Panc1 (cell line): ENCODE measurements at regions not wholly inside any gene's neighbourhood (a gene's known extent, or its start where the extent isn't known, plus 50 kb on each side); places are given as distances from the start of the nearest gene placed in this dataset.
"Not testable (repeated sequence)": the region's sequence is repeated elsewhere in the genome, so short reads cannot be mapped to it uniquely, and the experiment has no call there.

Source experiments
- ATAC-seq: fragments of 200-7000 bp; cut with Tn5 transposase; 2 replicates; pipeline ENCODE4 v1.9.1; 2020; ENCODE audit warnings: mild to moderate bottlenecking, moderate library complexity
- BruUV-seq: library from RNA; stranded (reverse); fragments of 400-500 nt; replicated peaks from 2 replicates; lab custom pipeline; 2021; lab: Mats Ljungman, UMichigan
- CTCF ChIA-PET: fragments of 300-600 bp; sonication (Branson Sonifier 250); formaldehyde crosslinking; loops from one replicate; lab custom pipeline; 2022; ENCODE audit warnings: antibody characterized with exemption; lab: Charles Lee
- POLR2A ChIA-PET: fragments of 300-600 bp; sonication (Branson Sonifier 250); formaldehyde crosslinking; loops from one replicate; lab custom pipeline; 2022; ENCODE audit warnings: antibody characterized with exemption; lab: Charles Lee
- DNase-seq: peaks from one replicate; pipeline ENCODE4 v3.0.0-alpha.2; 2010; ENCODE audit warnings: low read depth, low spot score
- H3K27ac ChIP-seq: 2 replicates; pipeline ENCODE4 v1.5.1; 2011; ENCODE audit warnings: mild to moderate bottlenecking, low read length, inconsistent platforms
- H3K27me3 ChIP-seq: fragments of 200-500 bp; sonication (Bioruptor generic); 2 replicates; pipeline ENCODE4 v1.6.0; 2014; ENCODE audit warnings: low read length, inconsistent platforms; ENCODE audit not compliant: control insufficient read depth, insufficient read depth
- H3K36me3 ChIP-seq: fragments of 200-500 bp; sonication (Bioruptor generic); 2 replicates; pipeline ENCODE4 v1.5.1; 2014; ENCODE audit warnings: inconsistent platforms, mild to moderate bottlenecking, low read length, moderate library complexity; ENCODE audit not compliant: control insufficient read depth, insufficient read depth
- H3K4me1 ChIP-seq: 2 replicates; pipeline ENCODE4 v1.5.1; 2011; ENCODE audit warnings: inconsistent platforms, mild to moderate bottlenecking, low read length, moderate library complexity; ENCODE audit not compliant: control insufficient read depth, insufficient read depth
- H3K4me3 ChIP-seq, 2 experiments: 2 replicates each; pipeline ENCODE4 v1.5.1; 2011 to 2012; ENCODE audit warnings: low read depth in 2 of 2, low read length in 2 of 2, mild to moderate bottlenecking in 2 of 2, inconsistent platforms in 1 of 2, moderate library complexity in 1 of 2
- H3K9me3 ChIP-seq: fragments of 200-500 bp; sonication (Bioruptor generic); 2 replicates; pipeline ENCODE4 v1.5.1; 2014; ENCODE audit warnings: low read depth, mild to moderate bottlenecking, inconsistent platforms, low read length, moderate library complexity; ENCODE audit not compliant: control insufficient read depth, insufficient read depth
- POLR2AphosphoS5 ChIP-seq: IDR thresholded peaks from 2 replicates; pipeline ENCODE4 v1.6.1; 2012; ENCODE audit warnings: mild to moderate bottlenecking, low read depth, low read length, moderate library complexity
- REST ChIP-seq, 2 experiments: IDR thresholded peaks; 2 replicates each; pipeline ENCODE4 v1.6.1; 2011 to 2012; ENCODE audit warnings: low read depth in 2 of 2, control low read depth in 1 of 2, low read length in 1 of 2, mild to moderate bottlenecking in 1 of 2, moderate library complexity in 1 of 2; ENCODE audit not compliant: insufficient read depth in 1 of 2
- SIN3A ChIP-seq: IDR thresholded peaks from 2 replicates; pipeline ENCODE4 v1.6.1; 2012; ENCODE audit warnings: low read depth, mild to moderate bottlenecking, low read length, moderate library complexity, borderline replicate concordance; ENCODE audit not compliant: insufficient read depth
- TCF7L2 ChIP-seq: IDR thresholded peaks from 2 replicates; pipeline ENCODE4 v1.6.1; 2011; ENCODE audit warnings: mild to moderate bottlenecking, low read depth, low read length, inconsistent platforms
- in situ Hi-C: cut with HindIII; loops from 2 replicates; pipeline ENCODE4 v1.10.0; 2016; ENCODE audit warnings: low sequenced_read_pairs, low pct_unique_long_range_greater_than_20kb
- intact Hi-C: fragments of 100-400 bp; cut with micrococcal nuclease; formaldehyde crosslinking; loops from one replicate; pipeline ENCODE4 v1.10.0; 2022; ENCODE audit not compliant: unreplicated experiment
- TF ChIP-seq, protein P1 (sequence below): fragments of 450-650 bp; IDR thresholded peaks from 2 replicates; pipeline ENCODE4 v1.5.1; 2017; ENCODE audit warnings: mild to moderate bottlenecking

GRCh38 chr6:170037541-170038250 is 253.2 kb downstream of the DLL1 start:
- peaks cover 12% of the 10 kb centered on the region; the same call in 1 of the 2 replicates for H3K27me3 ChIP-seq
- no peak for TF ChIP-seq SIN3A
- TF ChIP-seq TCF7L2 = no peak
- TF ChIP-seq REST (IDR thresholded peaks at IDR 0.05; ENCODE audit: insufficient read depth in 1 of 2, low read depth in 2 of 2, low read length in 1 of 2) = no peak
- TF ChIP-seq POLR2AphosphoS5 = no peak
- TF ChIP-seq, protein P1, sequence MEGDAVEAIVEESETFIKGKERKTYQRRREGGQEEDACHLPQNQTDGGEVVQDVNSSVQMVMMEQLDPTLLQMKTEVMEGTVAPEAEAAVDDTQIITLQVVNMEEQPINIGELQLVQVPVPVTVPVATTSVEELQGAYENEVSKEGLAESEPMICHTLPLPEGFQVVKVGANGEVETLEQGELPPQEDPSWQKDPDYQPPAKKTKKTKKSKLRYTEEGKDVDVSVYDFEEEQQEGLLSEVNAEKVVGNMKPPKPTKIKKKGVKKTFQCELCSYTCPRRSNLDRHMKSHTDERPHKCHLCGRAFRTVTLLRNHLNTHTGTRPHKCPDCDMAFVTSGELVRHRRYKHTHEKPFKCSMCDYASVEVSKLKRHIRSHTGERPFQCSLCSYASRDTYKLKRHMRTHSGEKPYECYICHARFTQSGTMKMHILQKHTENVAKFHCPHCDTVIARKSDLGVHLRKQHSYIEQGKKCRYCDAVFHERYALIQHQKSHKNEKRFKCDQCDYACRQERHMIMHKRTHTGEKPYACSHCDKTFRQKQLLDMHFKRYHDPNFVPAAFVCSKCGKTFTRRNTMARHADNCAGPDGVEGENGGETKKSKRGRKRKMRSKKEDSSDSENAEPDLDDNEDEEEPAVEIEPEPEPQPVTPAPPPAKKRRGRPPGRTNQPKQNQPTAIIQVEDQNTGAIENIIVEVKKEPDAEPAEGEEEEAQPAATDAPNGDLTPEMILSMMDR = no peak
- intact Hi-C loops (no loop called here), in situ Hi-C loops (no loop called here)
- H3K9me3 ChIP-seq = no peaks in the 10 kb centered on the region
- no TSS peak for BruUV-seq
- H3K27ac ChIP-seq = no peak overlapping the region
- ATAC-seq = no peak
- no peak for DNase-seq
- no peaks in the 10 kb centered on the region for H3K4me1 ChIP-seq
- ChIA-PET POLR2A (no interaction called here), CTCF (no interaction called here)
- no peak overlapping the region for H3K4me3 ChIP-seq
- H3K36me3 ChIP-seq = no peaks in the 10 kb centered on the region

DNA sequence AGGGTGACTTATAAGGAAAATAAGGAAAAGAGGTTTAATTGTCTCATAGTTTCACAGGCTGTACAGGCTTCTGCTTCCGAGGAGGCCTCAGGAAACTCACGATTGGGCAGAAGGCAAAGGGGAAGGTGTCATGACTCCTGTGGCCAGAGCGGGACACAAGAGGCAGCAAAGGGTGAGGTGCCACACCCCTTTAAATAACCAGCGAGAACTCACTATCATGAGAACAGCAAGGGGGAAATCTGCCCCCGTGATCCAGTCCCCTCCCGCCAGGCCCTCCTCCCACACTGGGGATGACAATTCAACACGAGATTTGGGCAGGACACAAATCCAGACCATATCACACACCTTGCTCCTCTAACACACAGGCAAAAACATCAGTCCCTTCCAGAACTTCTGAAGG is 254.0 kb downstream of the DLL1 start:
- peaks cover 9% of the 10 kb centered on the region; the same call in 1 of the 2 replicates for H3K27me3 ChIP-seq
- ChIA-PET POLR2A (no interaction called here), CTCF (no interaction called here)
- in situ Hi-C loops (no loop called here), intact Hi-C loops (no loop called here)
- no peak for DNase-seq
- no peak overlapping the region for H3K4me3 ChIP-seq
- no peak for ATAC-seq
- H3K27ac ChIP-seq = no peak overlapping the region
- no peaks in the 10 kb centered on the region for H3K4me1 ChIP-seq
- no peaks in the 10 kb centered on the region for H3K9me3 ChIP-seq
- BruUV-seq = no TSS peak
- TF ChIP-seq SIN3A (no peak), REST (IDR thresholded peaks at IDR 0.05; ENCODE audit: insufficient read depth in 1 of 2, low read depth in 2 of 2, low read length in 1 of 2) (no peak), POLR2AphosphoS5 (no peak), TCF7L2 (no peak)
- TF ChIP-seq, protein P1 = no peak
- H3K36me3 ChIP-seq = no peaks in the 10 kb centered on the region

- CTCF ChIA-PET, BruUV-seq: not testable (repeated sequence)
These were observed 254.5 kb downstream of the DLL1 start for GRCh38 chr6:170036367-170036766.

More at GRCh38 chr6:170036367-170036766, 254.5 kb downstream of the DLL1 start:
- in situ Hi-C loops, H3K36me3 ChIP-seq, DNase-seq, H3K27me3 ChIP-seq, intact Hi-C loops, H3K4me1 ChIP-seq, H3K4me3 ChIP-seq, ATAC-seq, POLR2A ChIA-PET, H3K9me3 ChIP-seq, H3K27ac ChIP-seq: not testable (repeated sequence)
